ENCODE measurements at regions not wholly inside any gene's neighbourhood (a gene's known extent, or its start where the extent isn't known, plus 50 kb on each side); places are given as distances from the start of the nearest gene placed in this dataset.

DNA sequence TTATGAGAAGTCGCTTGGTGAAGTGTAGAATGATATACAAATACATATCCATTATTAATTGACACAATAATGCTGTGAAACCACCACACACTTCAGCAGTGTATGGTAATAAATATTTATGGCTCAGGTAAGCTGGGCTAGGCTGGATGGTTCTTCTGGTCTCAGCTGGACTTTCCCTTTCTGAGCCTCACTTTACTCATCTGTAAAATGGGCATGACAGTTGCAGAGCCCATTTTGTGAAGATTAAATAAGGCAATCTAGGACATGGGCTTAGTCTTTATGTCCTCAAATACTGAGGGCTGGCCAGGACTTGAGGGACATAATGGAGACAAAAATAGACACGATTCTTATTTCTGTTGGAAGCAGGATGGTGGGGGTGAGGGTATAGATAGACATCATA, 196.1 kb downstream of the MIAT start:
- H3K4me3 Mint-ChIP-seq, result no peak overlapping the region
- H3K27ac Mint-ChIP-seq, result no peak overlapping the region

DNA sequence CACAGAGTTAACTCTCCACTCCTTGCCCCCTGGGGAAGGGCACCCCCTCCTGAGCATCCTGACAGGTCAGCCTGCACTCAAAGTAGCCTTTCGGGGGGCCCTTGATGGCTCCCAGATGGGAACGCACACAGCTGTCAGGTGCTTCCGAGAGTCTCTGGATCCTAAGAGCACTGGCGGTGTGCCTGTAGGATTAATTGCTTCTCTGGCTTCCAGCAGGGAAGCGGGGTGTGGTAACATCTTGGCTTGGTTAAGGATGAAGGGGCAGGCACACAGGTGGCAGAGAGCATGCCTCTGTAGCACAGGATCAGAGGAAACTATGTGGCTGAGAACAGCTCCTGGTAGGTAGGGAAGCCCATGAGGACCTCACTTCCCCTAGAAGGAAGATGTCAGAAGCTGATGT, 199.8 kb downstream of the MIAT start:
- Mint-ChIP-seq H3K9me3 (ENCODE audit: low read depth) (no peaks in the 10 kb centered on the region), H3K36me3 (peaks cover 23% of the 10 kb centered on the region), H3K4me3 (no peak overlapping the region), H3K27me3 (no peaks in the 10 kb centered on the region), H3K4me1 (ENCODE audit: low read depth) (no peaks in the 10 kb centered on the region), H3K27ac (no peak overlapping the region)

More for the DNA sequence above, 196.1 kb downstream of the MIAT start:
- no peaks in the 10 kb centered on the region for H3K4me1 Mint-ChIP-seq (ENCODE audit: low read depth)
- H3K36me3 Mint-ChIP-seq, result peaks cover 29% of the 10 kb centered on the region
- no peaks in the 10 kb centered on the region for H3K9me3 Mint-ChIP-seq (ENCODE audit: low read depth)
- no peaks in the 10 kb centered on the region for H3K27me3 Mint-ChIP-seq

DNA sequence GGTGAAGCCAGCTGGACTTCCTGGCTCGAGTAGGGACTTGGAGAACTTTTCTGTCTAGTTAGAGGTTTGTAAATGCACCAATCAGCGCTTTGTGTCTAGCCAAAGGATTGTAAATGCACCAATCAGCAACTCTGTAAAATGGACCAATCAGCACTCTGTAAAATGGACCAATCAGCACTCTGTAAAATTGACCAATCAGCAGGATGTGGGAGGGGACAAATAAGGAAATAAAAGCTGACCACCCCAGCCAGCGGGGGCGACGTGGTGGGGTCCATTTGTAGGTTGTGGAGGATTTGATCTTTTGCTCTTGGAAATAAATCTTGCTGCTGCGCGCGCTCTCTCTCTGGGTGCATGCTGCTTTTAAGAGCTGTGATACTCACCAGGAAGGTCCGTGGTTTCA, 202.9 kb downstream of the MIAT start:
- peaks cover 31% of the 10 kb centered on the region for H3K36me3 Mint-ChIP-seq
- H3K27me3 Mint-ChIP-seq, result no peaks in the 10 kb centered on the region
- H3K9me3 Mint-ChIP-seq (ENCODE audit: low read depth), result peaks cover 5% of the 10 kb centered on the region
- H3K4me1 Mint-ChIP-seq (ENCODE audit: low read depth), result no peaks in the 10 kb centered on the region
- no peak overlapping the region for H3K27ac Mint-ChIP-seq
- H3K4me3 Mint-ChIP-seq, result no peak overlapping the region

DNA sequence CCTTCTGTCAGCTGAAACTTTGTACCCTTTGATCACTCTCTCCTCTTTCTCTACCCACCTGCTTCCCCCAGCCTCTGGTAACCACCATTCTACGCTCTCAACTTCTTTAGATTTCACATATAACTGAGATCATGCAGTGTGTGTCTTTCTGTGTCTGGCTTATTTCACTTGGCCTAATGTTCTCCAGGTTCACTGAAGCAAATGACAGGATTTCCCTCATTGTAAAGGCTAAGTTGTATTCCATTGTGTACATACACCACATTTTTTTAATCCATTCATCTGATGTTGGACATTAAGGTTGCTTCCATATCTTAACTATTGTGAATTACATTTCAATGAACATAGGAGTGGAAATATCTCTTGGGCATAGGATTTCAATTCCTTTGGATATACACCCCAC, 207.6 kb downstream of the MIAT start:
- no peaks in the 10 kb centered on the region for H3K4me1 Mint-ChIP-seq (ENCODE audit: low read depth)
- H3K9me3 Mint-ChIP-seq (ENCODE audit: low read depth), result peaks cover 11% of the 10 kb centered on the region
- H3K36me3 Mint-ChIP-seq, result peaks cover 44% of the 10 kb centered on the region
- H3K27ac Mint-ChIP-seq, result no peak overlapping the region
- H3K27me3 Mint-ChIP-seq, result no peaks in the 10 kb centered on the region
- no peak overlapping the region for H3K4me3 Mint-ChIP-seq

DNA sequence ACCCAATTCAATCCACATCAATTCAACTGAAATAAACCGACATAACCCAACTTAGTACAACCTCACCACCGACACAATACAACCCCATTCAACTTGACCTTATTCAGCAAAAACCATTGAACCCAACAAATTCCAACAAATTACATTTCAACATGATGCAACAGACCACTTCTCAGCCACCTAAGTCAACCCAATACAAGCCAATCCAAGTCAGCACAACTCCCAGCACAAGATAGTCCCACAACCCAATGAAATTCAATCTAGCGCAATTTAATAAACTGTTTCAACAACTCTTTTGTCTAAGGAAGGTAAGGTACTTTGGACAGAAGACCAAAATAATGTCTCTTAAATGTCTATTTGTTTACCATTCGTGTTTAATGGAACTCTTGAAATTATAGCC, 226.0 kb downstream of the MIAT start:
- Mint-ChIP-seq H3K27me3 (no peaks in the 10 kb centered on the region), H3K36me3 (peaks cover 31% of the 10 kb centered on the region), H3K4me3 (no peak overlapping the region), H3K9me3 (ENCODE audit: low read depth) (no peaks in the 10 kb centered on the region), H3K27ac (no peak overlapping the region), H3K4me1 (ENCODE audit: low read depth) (no peaks in the 10 kb centered on the region)

DNA sequence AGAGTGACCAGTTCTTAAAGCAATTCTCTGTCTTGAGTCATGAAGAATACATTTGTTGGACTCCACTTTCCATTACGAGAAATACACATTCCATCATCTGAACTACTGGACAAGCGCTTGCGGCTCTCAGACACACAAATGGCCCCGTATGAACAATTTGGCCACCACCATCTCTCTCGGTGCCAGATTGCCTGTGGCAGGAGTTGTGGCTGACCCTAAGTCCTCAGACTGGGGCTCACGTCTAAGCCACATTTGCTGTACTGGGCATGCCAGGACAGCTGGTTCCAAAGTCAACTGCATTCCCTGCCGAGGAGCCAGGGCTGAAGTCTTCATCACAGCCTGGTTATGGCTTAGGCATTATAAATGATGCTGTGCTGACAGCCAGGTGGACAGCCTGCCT, 227.5 kb downstream of the MIAT start:
- H3K9me3 Mint-ChIP-seq (ENCODE audit: low read depth), result no peaks in the 10 kb centered on the region
- no peak overlapping the region for H3K4me3 Mint-ChIP-seq
- H3K36me3 Mint-ChIP-seq, result peaks cover 28% of the 10 kb centered on the region
- H3K27me3 Mint-ChIP-seq, result no peaks in the 10 kb centered on the region
- H3K4me1 Mint-ChIP-seq (ENCODE audit: low read depth), result no peaks in the 10 kb centered on the region
- no peak overlapping the region for H3K27ac Mint-ChIP-seq

DNA sequence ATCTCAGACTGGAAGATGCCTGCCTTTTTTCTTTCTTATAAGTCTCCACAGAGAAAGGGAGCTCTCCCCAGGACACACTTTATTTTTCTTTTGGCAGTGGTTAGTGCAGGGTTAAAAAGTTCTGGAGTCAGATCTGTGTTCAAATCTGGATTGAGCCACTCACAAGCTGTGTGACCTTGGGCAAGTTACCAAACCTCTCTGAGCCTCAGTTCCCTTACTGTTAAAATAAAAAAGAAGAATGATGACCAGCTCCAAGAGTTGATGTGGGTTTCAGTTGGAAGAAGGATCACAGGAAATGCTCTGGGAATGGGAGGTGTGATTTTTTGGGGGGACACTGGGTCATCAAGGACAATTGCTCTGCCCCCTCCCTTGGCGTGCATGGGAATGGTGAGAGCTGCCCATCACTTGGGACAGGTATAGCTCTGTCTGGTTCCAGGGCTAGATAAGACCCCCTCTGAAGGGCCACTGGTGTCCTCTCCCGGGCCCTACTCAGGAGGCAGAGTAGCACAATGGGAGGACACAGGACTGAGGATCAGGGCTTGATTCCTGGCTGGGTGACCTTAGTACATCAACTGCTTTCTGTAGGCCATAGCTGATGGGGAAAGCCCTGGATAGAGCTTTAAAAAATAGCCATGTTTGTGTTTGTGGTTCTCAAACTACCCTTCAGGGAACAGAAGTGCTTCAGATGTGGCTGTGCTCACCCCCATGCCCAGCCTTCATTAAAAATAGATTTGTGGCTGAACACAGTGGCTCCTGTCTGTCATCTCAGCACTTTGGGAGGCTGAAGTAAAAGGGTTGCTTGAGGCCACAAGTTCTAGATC, 228.3 kb downstream of the MIAT start:
- peaks cover 28% of the 10 kb centered on the region for H3K36me3 Mint-ChIP-seq
- no peak overlapping the region for H3K27ac Mint-ChIP-seq
- H3K27me3 Mint-ChIP-seq, result no peaks in the 10 kb centered on the region
- H3K4me1 Mint-ChIP-seq (ENCODE audit: low read depth), result no peaks in the 10 kb centered on the region
- H3K9me3 Mint-ChIP-seq (ENCODE audit: low read depth), result no peaks in the 10 kb centered on the region
- no peak overlapping the region for H3K4me3 Mint-ChIP-seq

DNA sequence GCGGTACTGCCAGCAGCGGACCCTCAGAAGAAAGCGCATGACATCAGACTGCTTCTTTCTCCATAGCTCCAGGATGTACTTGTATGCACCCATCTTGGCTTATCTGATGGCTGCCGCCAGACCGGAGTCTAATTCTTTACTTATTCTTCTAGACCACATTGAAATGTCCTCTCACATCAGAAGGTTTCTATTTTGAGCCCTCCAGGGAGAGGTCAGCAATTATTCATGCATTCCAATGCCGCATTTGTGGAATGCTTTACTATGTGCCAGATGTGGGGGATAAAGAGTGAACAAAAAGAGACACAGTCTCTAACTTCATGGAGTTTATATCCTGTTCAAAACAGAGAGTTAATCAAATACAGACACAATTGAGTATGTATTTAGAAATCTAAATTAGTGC, 230.1 kb downstream of the MIAT start:
- H3K4me1 Mint-ChIP-seq (ENCODE audit: low read depth), result no peaks in the 10 kb centered on the region
- H3K4me3 Mint-ChIP-seq, result no peak overlapping the region
- H3K36me3 Mint-ChIP-seq, result peaks cover 24% of the 10 kb centered on the region
- H3K27ac Mint-ChIP-seq, result no peak overlapping the region
- H3K9me3 Mint-ChIP-seq (ENCODE audit: low read depth), result no peaks in the 10 kb centered on the region
- no peaks in the 10 kb centered on the region for H3K27me3 Mint-ChIP-seq

DNA sequence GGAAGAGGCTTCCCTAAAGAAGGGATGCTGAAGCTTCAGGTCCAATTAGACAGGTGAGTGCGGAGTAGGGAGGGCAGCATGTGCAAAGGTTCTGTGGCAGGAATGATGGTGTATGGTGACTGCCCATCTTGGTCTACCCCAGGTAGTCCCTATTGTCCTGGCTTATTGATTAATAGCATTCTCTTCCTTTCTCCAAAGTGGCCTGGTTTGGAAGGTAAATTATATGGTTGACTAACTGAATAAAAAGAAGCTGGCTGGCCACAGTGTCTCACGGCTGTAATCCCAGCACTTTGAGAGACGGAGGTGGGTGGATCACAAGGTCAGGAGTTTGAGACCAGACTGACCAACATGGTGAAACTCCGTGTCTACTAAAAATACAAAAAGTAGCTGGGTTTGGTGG, 230.5 kb downstream of the MIAT start:
- Mint-ChIP-seq H3K27ac (no peak overlapping the region), H3K27me3 (no peaks in the 10 kb centered on the region), H3K4me1 (ENCODE audit: low read depth) (no peaks in the 10 kb centered on the region), H3K9me3 (ENCODE audit: low read depth) (no peaks in the 10 kb centered on the region), H3K4me3 (no peak overlapping the region), H3K36me3 (peaks cover 22% of the 10 kb centered on the region)

DNA sequence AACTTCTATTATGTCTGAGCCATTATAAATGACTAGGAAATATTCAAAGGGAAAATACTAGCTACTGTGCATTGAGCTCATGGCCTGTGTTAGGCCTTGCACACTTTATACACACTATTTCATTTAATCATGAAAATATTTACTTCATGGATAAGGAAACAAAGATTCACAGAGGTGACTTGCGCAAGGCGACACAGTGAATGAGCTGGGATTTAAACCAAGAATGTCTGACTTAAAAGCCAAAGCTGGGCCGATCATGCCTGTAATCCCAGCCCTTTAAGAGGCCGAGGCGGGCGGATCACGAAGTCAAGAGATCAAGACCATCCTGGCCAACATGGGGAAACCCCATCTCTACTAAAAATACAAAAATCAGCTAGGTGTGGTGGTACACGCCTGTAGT, 231.5 kb downstream of the MIAT start:
- Mint-ChIP-seq H3K27me3 (peaks cover 2% of the 10 kb centered on the region), H3K9me3 (ENCODE audit: low read depth) (no peaks in the 10 kb centered on the region), H3K4me3 (no peak overlapping the region), H3K27ac (no peak overlapping the region), H3K36me3 (peaks cover 16% of the 10 kb centered on the region), H3K4me1 (ENCODE audit: low read depth) (no peaks in the 10 kb centered on the region)

DNA sequence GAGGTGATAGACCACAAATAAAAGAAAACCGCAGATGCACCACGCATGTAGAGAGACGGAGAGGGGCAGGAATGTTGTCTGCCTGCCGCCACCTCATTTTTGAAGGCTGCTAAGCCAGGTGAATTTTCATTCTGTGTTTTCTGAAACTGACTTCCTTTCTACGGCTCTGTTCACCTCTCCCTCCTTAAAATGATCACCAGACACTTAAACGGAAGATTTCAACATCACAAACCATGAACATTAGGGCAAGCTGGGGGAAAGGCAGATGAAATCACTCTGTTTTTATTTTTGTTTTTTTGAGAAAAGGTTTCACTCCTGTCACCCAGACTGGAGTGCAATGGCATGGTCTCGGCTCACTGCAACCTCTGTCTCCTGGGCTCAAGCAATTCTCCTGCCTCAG, 232.4 kb downstream of the MIAT start:
- Mint-ChIP-seq H3K27ac (no peak overlapping the region), H3K36me3 (peaks cover 17% of the 10 kb centered on the region), H3K27me3 (peaks cover 2% of the 10 kb centered on the region), H3K4me3 (no peak overlapping the region), H3K9me3 (ENCODE audit: low read depth) (no peaks in the 10 kb centered on the region), H3K4me1 (ENCODE audit: low read depth) (peaks cover 5% of the 10 kb centered on the region)

DNA sequence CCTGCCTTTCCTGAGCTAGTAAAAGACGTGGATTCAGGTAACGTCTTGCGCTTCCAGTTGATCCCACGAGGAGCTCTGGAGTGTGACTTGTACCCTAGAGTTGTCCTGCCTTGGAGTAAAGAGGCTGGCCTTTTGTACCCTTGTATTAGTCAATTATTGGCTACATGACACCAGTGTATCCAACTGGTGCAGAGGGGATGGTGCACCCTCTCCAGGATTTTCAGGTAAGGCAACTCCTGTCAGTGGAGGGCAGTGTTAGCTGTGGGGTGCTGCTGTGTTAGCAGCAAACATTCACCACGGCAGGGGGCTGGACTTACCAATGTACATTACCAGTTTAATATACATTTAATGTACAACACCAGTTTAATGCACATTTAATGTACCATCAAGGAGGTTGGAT, 233.5 kb downstream of the MIAT start:
- H3K27ac Mint-ChIP-seq, result no peak overlapping the region

DNA sequence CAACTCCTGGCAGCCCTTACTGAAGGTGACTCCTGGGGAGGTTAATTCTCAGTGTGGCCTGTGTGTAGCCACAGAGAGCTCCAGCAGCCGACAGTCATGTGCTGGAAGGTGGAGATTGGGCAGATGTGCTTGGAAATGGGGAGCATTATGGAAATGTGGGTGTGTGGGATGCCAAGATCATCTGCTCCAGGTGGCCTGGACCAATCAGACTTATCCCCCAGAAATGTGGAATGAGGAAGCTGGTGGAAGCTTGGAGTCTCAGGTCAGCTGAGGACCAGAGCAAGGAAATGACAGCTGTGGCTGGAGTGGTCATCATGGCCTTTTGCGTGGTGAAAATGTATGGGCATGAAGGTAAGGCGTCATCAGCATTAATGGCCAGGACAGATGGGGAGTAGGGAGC, 234.0 kb downstream of the MIAT start:
- no peak overlapping the region for H3K27ac Mint-ChIP-seq
- peaks cover 4% of the 10 kb centered on the region for H3K27me3 Mint-ChIP-seq
- no peaks in the 10 kb centered on the region for H3K9me3 Mint-ChIP-seq (ENCODE audit: low read depth)
- H3K4me1 Mint-ChIP-seq (ENCODE audit: low read depth), result peaks cover 5% of the 10 kb centered on the region
- H3K36me3 Mint-ChIP-seq, result peaks cover 15% of the 10 kb centered on the region
- no peak overlapping the region for H3K4me3 Mint-ChIP-seq

More for the DNA sequence above, 233.5 kb downstream of the MIAT start:
- Mint-ChIP-seq H3K27me3 (peaks cover 4% of the 10 kb centered on the region), H3K4me3 (no peak overlapping the region), H3K4me1 (ENCODE audit: low read depth) (peaks cover 5% of the 10 kb centered on the region), H3K9me3 (ENCODE audit: low read depth) (no peaks in the 10 kb centered on the region), H3K36me3 (peaks cover 15% of the 10 kb centered on the region)

DNA sequence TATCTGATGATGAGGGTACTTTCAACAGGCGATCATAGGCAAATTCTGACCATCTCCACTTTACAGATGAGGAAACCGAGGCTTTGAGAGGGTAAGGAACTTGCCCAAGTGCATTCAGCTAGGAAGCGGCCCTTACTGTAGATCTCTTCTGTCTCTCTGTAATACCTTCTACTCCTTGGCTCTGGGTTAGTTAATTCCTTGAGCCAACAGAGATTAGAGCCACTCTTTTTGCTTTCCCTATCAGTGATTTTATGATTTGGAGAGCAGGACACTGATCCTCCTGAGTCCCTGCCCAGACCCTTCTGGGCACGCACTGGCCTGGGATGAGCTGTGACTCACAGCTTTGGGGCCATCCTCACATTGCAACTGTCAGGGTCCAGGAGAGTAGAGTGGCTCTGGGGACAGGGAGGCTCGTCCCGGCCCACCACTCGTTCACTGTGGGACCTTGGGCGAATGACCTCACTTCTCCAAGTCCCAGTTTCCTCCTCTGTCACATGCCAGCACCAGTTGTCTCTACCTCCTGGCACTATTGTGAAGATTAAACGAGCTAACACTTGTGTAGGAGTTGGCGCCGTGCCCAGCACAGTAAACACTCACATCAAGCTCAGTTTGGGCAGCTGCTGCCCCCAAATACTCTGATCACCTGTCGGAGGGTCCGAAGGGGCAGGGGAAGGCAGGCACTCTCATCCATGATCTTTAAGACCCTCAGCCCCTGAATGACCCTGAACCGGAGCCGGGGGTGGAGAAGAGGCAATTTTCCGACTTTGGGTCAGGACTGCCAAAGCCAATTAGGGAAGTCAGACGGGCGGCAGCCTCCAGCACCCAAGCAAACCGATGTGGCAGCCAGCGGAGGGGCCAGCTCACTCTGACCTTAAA, 235.0 kb downstream of the MIAT start:
- Mint-ChIP-seq H3K36me3 (peaks cover 17% of the 10 kb centered on the region), H3K4me3 (no peak overlapping the region), H3K27me3 (peaks cover 6% of the 10 kb centered on the region), H3K27ac (no peak overlapping the region), H3K4me1 (ENCODE audit: low read depth) (peaks cover 5% of the 10 kb centered on the region), H3K9me3 (ENCODE audit: low read depth) (no peaks in the 10 kb centered on the region)
